ENCODE measurements at regions not wholly inside any gene's neighbourhood (a gene's known extent, or its start where the extent isn't known, plus 50 kb on each side); places are given as distances from the start of the nearest gene placed in this dataset.

GRCh38 chr16:79473456-79473855 is 127.1 kb downstream of the MAF start:
- Histone ChIP-seq H3K9me3 (ENCODE audit: control insufficient read depth, low read depth, low read length) (no peaks in the 10 kb centered on the region), H3K36me3 (ENCODE audit: control insufficient read depth in 2 of 2, extremely low read depth in 1 of 2, insufficient read depth in 2 of 2, low read length in 2 of 2) (no peaks in the 10 kb centered on the region), H3K4me2 (ENCODE audit: control insufficient read depth, extremely low read depth, insufficient read depth, low read depth, low read length) (no peak overlapping the region), H3K4me3 (ENCODE audit: control insufficient read depth in 2 of 3, extremely low read depth in 1 of 3, insufficient read depth in 2 of 3, low read depth in 1 of 3, low read length in 3 of 3) (no peak overlapping the region), H2AFZ (ENCODE audit: control insufficient read depth, low read length) (no peak overlapping the region), H3K9me1 (ENCODE audit: control insufficient read depth, extremely low read depth, insufficient read depth, low read length) (no peaks in the 10 kb centered on the region), H3K4me1 (ENCODE audit: control insufficient read depth, extremely low read depth, insufficient read depth, low read length) (no peaks in the 10 kb centered on the region), H3K79me2 (ENCODE audit: control insufficient read depth, insufficient read depth, low read length) (no peaks in the 10 kb centered on the region), H4K20me1 (ENCODE audit: control insufficient read depth, extremely low read depth, insufficient read depth, low read length) (no peaks in the 10 kb centered on the region), H3K27ac (ENCODE audit: control insufficient read depth, insufficient read depth, low read length) (no peak overlapping the region), H3K9ac (ENCODE audit: control insufficient read depth, extremely low read depth, insufficient read depth, low read length) (no peak overlapping the region), H3K27me3 (ENCODE audit: control insufficient read depth, extremely low read depth, insufficient read depth, low read length) (no peaks in the 10 kb centered on the region)
- DNase-seq (ENCODE audit: low read depth, low spot score) (no peak), FAIRE-seq (no peak)
- TF ChIP-seq EZH2 (IDR thresholded peaks at IDR 0.05; ENCODE audit: low read length) (no peak), CTCF (optimal IDR thresholded peaks at IDR 0.05 in 1 of 3, IDR thresholded peaks at IDR 0.05 in 1 of 3, conservative IDR thresholded peaks at IDR 0.05 in 1 of 3; ENCODE audit: extremely low read depth in 1 of 3, insufficient read depth in 2 of 3, low read length in 3 of 3) (no peak)
- dilution Hi-C loops (cut with MboI; ENCODE audit: extremely low pct_ligation_motif_present, low sequenced_read_pairs): no loop called here

GRCh38 chr16:79472426-79472825 is 128.1 kb downstream of the MAF start:
- Histone ChIP-seq H3K27me3 (ENCODE audit: control insufficient read depth, extremely low read depth, insufficient read depth, low read length) (no peaks in the 10 kb centered on the region), H3K4me1 (ENCODE audit: control insufficient read depth, extremely low read depth, insufficient read depth, low read length) (no peaks in the 10 kb centered on the region), H3K36me3 (ENCODE audit: control insufficient read depth in 2 of 2, extremely low read depth in 1 of 2, insufficient read depth in 2 of 2, low read length in 2 of 2) (no peaks in the 10 kb centered on the region), H3K9me1 (ENCODE audit: control insufficient read depth, extremely low read depth, insufficient read depth, low read length) (no peaks in the 10 kb centered on the region), H3K27ac (ENCODE audit: control insufficient read depth, insufficient read depth, low read length) (no peak overlapping the region), H3K79me2 (ENCODE audit: control insufficient read depth, insufficient read depth, low read length) (no peaks in the 10 kb centered on the region), H3K9ac (ENCODE audit: control insufficient read depth, extremely low read depth, insufficient read depth, low read length) (no peak overlapping the region), H3K4me3 (ENCODE audit: control insufficient read depth in 2 of 3, extremely low read depth in 1 of 3, insufficient read depth in 2 of 3, low read depth in 1 of 3, low read length in 3 of 3) (no peak overlapping the region), H2AFZ (ENCODE audit: control insufficient read depth, low read length) (no peak overlapping the region), H3K4me2 (ENCODE audit: control insufficient read depth, extremely low read depth, insufficient read depth, low read depth, low read length) (no peak overlapping the region), H3K9me3 (ENCODE audit: control insufficient read depth, low read depth, low read length) (no peaks in the 10 kb centered on the region), H4K20me1 (ENCODE audit: control insufficient read depth, extremely low read depth, insufficient read depth, low read length) (no peaks in the 10 kb centered on the region)
- DNase-seq (ENCODE audit: low read depth, low spot score) (no peak), FAIRE-seq (no peak)
- TF ChIP-seq CTCF (optimal IDR thresholded peaks at IDR 0.05 in 1 of 3, IDR thresholded peaks at IDR 0.05 in 1 of 3, conservative IDR thresholded peaks at IDR 0.05 in 1 of 3; ENCODE audit: extremely low read depth in 1 of 3, insufficient read depth in 2 of 3, low read length in 3 of 3) (no peak), EZH2 (IDR thresholded peaks at IDR 0.05; ENCODE audit: low read length) (no peak)
- dilution Hi-C loops (cut with MboI; ENCODE audit: extremely low pct_ligation_motif_present, low sequenced_read_pairs): no loop called here

All from keratinocyte (primary cell).